GM18909 (cell line): ENCODE measurements at regions not wholly inside any gene's neighbourhood (a gene's known extent, or its start where the extent isn't known, plus 50 kb on each side); places are given as distances from the start of the nearest gene placed in this dataset.

ENCODE experiments used
- ATAC-seq: cut with Tn5 transposase; IDR thresholded peaks from one replicate; pipeline ENCODE4 v1.9.1; 2021; ENCODE audit warnings: mild to moderate bottlenecking; ENCODE audit not compliant: unreplicated experiment, poor library complexity

DNA sequence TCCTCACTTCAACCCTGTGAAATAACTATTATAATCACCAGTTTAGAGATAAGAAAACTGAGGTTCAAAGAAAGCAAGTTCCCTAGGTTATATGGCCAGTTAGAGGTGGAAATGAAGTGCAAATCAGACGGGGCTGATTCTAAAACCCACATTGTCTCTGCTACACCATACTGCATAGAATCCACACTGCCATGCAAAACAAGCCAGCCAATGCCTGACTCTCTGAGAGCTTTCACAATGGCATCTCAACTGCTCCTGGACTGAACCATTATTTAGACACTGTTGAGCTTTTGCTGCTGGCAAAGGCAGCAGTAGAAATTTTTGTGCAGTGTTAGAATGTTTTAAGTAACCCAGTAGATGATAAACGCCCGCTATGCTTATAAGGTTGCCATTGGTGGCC, 195.2 kb upstream of the CNR1 start:
- no peak for ATAC-seq

DNA sequence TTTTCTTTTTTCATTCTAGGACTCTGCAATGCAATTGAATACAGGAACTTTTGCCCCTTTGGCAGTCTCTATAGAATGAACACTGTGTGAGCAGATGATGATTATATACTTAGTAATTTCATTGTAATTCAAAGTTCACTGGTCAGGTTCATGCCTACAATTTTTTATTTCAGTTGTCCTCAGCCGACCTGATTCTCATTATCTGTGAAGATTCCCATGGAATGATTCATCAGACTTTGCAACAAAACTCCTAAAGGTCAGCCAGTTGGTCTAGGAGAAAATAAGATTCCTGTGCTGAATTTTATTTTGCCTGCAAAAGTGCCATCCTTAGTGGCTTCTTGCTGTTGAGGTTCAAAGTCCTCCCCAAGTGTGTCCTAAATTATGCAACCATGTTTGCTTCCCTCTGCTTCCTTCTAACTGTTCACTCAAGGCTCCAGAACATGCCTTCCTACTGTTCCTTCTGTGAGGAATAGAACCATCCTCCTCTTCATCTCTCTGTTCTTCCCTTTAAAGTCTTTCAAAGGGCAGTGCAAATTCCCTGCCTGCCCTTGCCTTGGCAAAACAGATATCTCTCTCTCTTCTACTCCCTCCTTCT, 194.2 kb upstream of the CNR1 start:
- no peak for ATAC-seq

DNA sequence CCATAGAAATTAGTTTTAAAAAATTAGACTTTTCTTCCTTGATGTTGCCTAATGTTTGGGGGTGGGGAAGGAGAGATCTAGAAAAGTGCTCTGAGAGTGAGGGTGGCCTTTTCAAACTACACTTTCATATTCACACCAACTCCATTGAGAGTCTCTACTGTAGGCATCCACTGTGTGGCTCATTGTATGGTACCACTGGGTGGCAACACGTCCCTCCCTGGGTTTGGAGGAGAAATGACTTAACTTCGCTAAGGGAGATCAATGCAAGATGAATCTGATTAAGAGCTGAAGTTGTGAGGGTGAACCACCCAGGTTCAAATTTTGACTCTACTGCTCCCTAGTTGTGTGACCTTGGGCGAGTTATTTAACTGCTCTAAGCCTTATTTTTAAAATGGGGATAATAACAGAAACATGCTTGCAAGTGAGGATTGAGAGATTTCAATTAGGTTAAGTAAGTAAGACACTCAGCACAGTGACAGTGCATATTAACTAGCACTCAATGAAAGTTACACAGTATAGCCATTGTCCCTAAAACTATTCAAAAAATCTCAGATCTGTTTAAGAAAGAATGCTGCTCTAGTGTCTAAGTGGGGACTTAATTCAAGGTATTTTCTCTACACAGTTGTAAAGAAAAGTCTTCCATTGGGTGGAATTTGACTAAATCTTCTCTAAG, 193.5 kb upstream of the CNR1 start:
- ATAC-seq, result no peak

DNA sequence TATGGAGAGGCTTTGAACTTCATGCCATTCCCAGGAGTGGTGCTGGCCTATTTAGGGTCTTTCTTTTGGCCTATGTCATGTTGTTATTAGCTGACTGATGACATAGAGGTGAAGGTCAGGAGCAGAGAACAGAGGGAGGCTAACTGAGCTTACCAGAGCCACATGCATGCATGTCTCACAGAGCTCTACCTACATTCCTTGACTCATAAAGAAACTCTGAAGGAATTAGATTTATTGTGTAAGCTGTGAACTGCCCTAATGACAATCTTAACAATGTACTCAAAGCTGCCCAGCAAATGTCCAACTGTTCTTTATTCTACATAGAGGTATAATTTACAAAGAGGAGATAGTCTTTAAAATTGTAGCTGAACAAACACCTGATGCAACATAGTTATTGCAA, 192.7 kb upstream of the CNR1 start:
- no peak for ATAC-seq

DNA sequence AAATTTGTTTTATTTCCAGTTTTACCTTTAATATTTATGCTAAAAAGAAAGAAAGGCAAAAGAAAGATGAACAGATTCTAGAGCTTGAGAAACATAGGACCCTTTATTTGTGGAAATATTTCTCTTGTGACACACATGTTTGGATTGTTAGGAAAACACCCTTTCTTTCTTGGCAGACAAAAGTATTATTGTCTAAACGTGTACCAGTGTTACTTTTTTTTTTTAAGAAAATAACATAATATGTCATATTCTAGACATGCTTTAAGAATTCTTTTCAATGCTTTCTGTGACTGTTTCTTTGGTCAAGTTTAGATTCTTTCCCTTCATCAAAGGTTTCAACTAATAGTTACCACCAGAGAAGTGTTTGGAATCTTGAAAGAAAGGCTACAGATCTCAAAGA, 183.4 kb upstream of the CNR1 start:
- ATAC-seq, result no peak

DNA sequence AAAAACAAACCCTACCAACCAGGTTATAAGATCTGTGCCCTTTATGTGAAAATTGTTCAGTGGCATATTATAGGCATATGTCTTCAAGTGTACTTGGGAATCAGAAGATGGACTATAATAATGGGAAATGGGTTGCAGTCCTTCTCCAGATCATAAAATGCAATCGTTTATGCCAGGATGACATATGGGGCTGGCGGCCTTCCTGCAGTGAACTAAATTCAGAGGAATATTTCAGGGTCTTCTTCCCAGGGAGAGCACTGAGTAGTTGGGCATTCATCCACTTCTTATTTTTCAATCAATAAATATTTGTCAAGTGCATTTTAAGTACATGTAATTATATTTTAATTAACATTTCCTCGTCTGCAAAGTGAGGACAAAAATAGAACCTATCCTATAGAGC, 176.2 kb upstream of the CNR1 start:
- no peak for ATAC-seq

DNA sequence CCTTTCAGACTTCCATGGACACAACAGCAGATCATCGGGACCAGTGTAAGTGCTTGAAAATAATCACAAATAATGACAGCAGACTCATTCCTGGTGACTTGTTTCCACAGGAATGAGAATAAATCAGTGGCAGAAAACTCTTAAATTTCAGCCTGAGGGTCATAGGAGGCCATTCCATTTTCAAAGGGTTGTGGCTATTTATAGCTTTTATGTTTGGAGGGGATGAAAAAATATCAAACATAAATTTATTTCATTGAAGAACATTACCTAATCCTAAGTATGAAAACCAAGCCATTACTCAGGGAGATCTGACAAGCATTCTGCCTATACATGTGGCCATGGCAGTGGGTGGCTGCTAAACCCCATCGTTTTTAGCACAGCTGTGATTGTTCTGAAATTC, 173.6 kb upstream of the CNR1 start:
- no peak for ATAC-seq

DNA sequence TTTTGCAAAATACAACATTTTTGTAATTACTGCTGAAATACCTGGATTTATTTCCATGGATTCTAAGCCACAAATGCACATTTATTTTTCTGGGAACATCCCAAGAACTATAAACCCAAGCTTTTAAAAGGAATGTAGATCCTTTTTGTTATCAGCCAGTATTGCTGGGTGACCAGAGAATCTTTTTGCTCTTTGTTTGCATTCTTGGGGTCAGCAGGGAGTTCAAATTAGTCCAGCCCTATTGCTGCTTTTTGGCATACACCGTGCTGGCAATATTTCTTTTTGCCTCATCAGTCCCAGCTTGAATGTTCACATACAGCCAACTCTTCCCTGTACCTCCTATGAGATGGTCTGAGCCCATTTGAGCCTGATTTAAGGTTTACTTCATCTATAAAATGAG, 155.2 kb upstream of the CNR1 start:
- ATAC-seq, result no peak

DNA sequence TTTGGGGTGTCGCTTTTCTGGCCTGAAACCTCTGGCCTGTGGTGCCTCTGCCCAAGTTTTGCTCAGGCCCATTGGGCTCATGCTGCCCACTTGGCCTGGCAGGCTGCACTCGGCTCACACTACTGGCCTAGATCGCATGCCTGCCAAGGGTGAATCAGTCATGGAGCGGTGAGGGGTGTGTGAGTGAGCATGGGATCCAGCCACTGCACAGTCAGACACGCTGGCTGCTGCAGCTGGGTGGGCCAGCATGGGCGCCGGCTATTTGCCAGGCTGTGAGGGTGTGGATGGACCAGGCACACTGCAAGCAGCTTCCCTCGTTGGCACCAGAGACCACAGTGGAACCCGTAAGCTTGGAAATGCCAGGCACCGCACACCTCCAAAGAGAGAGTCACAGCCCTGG, 145.4 kb upstream of the CNR1 start:
- no peak for ATAC-seq

DNA sequence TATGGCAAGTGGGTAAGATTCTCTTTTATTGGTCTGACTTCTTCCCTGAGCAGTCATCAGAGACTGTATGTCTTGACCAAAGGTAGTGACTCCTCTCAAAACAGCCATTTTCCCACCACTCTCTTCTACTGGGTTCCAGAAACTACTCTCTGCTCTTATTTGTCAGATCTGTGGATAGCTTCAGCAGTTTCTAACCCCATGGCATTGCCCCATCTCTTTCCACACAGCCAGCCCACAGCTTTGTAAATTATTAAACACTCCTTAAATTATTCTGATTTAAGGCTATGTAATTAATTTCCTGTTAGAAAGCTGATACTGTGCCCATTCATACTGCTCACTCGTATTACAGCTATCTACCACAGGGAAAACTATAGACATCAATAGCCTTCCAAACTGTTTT, 138.4 kb upstream of the CNR1 start:
- ATAC-seq, result no peak

DNA sequence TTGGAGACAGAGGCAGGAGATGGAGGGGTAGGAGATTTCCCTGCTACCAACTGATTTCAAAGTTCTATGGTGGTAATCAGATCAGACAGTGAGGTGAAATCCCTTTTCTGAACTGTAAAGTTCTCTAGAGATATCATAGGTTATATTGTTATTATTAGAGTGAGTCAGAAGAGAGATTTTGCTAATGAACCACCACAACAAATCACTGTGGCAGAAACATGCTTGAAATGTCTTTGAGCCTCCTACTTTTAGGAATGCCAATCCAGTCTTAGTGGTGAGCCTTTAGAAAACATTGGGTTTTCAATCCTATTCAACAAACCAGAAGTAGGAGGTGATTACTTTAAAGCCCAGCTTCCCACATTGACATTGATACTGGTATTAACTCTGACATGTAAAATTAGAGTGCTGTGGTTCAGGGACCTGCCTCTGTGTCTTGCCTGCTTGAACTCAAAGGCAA, 136.7 kb upstream of the CNR1 start:
- no peak for ATAC-seq

DNA sequence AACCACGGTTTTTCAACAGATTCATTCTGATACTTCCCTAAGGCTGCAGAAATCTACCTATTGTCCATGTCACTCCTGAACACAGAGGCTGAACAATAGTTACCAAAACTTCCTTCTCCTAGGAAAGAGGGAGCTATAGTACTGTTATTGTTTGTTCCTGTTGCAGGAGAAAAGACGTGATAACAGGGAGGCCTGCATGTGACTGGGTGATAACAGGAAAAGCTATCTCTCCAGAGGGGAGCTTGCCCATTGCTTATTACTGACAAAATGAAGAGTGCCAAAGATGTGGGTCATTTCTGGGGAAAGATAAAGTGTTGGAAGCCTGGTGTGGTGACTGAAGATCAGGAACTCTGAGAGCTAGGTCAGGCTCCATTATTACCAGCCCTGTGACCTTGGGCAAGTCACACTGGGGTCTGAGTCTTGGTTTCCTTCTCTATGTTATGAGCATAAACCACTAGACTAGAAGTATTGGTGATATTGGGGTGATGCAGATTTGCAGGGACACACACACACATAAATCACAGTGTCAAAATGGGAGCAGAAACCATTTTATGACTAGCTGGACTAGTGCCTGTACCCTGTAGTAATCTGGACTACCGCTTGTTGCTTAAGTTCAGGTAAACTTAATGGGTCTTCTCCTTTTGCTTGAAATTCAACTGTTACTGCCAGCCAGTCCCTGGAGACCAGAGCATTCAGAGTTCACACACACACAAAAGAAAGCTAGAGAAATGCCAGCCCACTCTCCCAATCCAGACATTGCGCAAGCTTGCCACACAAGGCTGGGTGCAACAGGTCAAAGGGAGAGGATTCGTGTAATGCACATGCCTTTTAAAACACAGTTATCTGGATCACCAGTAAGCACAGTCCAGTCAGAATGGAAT, 136.0 kb upstream of the CNR1 start:
- no peak for ATAC-seq

DNA sequence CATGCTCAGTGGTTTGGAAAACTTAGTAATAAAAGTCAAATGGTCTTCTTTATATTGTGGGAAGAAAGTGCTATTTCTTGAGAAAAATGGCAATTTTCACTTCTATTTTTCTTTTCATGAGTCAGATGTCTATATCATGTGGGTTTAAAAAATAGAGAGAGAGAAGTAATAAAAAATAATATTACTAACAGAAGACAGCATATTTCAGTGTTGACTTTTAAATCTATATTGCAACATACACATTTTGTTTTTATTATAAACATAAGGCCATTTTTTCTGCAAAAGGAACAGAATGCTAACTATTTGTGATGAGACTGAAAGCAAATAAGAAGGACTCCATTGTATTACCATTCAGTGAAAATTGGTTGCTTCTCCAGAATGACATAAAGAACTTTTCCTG, 135.1 kb upstream of the CNR1 start:
- ATAC-seq, result no peak

DNA sequence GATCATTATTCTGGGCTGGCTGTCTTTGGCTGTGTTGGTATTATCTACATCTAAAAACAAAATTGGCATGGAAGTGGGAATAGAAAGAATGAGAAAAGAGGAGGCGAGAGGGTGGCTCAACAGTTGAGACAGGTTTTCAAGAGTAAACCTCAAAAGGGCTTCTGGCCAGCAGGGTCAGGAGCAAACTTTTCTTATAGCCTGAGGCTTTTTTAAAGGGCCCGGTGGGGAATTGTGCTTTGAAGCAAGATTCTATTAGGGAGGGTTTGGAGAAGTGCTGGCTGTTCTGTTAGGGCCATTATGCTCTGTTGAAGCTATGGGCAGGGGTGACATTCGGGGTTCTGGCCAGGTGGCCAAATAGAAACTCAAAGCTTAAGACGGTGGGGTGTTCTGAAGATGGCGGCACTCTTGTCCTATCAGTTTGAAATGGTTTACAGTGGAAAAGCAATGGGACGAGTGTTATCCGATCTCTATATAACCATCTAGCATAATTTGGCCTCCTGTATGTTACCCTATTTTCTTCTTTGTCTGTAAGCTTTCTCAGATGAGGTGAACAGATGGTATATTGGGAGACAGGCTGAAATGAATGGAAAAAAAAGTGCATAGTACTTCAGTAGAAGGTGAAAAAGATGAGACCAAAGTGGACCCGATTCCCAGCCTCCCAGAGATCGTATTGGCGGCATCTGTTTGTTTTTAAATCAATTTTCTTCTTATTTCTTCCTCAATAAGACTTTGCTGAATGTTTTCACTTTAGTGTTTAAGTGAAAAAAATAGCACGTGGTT, 132.1 kb upstream of the CNR1 start:
- no peak for ATAC-seq

DNA sequence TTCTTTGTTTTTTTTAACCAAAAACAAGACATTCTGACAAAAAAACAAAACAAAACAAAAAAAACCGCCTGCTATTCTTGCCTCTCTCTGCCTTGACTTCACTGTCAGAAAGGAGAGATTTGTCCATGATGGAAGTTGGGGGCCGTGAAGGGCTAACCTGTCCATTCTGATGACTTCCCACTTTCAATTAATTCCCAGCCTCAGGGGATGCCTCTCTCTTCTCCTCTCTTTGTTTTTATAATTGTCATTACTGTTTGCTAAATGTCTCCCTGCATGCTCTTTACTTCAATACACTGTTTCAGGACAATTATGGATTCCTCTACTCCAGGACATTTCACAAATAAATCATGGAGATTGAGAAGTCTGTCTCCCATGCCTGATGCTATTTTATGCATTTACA, 130.5 kb upstream of the CNR1 start:
- no peak for ATAC-seq

DNA sequence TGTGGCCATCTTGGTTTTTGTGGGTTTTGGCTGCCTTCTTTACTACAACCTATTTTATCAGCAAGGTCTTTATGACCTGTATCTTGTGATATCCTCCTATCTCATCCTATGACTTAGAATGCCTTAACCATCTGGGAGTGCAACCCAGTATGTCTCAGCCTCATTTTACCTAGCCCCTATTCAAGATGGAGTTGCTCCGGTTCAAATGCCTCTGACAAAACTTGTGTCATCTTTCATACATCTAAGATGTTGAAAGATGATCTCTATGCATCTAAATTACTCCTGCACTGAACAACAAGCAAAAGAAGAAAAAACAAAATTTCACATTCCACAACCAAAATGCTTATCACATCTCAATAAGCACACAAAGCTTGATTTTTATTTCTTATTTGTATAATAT, 129.5 kb upstream of the CNR1 start:
- ATAC-seq, result no peak

DNA sequence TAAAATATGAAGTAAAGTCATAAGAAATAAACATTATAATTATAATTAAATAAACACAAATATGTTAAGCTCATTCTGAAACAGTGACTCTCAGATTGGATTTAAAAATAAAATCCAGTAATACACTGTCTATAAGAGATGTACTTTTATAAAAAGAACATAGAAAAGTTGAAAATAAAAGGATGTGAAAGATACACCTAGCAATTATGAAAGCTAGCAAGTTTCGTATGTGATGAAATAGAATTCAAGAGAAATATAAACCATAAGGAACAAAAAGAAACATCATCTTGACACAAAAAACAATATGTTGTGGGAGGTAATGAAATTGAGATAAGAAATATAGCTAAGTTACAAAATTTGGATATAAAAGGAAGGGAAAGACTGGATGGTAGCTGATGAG, 128.6 kb upstream of the CNR1 start:
- no peak for ATAC-seq

DNA sequence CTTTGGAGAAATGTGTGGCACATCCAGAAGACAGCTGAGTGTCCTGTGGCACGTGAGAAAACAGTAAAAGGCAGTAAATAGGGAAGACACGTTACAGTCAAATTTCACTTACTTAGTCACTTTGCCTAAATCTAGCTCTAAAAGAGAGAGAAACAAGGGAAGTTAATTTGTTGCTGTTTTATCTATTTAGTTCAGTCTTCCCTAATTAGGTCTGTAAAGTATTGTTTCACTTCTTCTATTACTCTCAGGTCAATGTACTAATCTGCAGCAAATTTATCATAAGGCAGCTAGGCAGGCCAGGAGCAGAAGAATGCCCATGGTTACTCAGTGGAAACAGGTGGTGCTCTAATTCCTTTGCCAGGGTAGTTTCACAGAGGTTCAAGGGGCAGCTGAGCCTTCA, 124.3 kb upstream of the CNR1 start:
- ATAC-seq, result no peak

DNA sequence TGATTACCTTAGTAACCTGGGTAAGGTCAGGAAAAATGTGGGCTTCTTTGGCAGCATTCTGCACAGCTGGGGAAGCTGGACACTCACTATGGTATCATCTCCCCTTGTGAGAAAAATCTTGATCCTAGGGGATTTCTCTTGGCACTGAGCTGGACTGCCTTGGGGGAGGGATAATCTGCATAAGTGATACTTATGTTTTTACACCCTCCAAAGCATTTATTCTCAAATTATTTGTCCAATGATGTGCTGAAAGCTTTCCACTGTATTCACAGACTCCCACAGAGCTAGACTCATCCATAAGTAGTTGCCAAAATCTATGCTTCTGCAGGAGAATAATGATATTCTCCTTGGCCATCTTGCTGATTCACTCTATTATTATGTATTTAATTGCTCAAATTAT, 121.5 kb upstream of the CNR1 start:
- no peak for ATAC-seq

DNA sequence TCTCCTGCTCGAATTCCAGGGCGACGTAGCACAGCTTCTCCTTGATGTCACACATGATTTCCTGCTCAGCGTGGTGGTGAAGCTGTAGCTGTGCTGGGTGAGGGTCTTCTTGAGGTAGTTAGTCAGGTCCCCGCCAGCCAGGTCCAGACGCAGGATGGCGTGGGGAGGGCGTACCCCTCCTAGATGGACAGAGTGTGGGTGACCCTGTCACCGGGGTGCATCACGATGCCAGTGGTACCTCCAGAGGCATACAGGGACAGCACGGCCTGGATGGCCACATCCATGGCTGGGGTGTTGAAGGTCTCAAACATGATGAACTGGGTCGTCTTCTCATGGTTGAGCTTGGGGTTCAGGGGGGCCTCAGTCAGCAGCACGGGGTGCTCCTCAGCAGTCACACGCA, 110.2 kb upstream of the CNR1 start:
- no peak for ATAC-seq

DNA sequence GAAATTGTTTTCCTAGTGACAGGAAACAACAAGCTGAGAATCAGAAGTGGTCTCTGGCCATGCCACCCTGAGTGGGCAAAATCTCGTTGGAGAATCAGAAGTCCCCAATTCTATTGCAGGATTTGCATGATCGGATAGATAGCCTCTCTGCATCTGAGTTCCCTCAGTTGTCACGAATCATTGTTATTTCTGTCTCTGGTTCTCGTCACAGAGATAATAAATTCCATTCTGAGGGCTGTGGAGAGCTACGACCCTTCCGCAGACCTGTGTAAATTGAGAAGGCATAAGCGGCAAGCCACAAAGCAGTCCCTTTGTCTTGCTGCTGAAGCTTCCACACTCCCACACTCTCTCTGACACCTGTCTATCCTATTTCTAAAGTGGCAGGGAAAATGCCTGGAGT, 102.4 kb upstream of the CNR1 start:
- no peak for ATAC-seq
